ENCODE measurements at regions not wholly inside any gene's neighbourhood (a gene's known extent, or its start where the extent isn't known, plus 50 kb on each side); places are given as distances from the start of the nearest gene placed in this dataset.

DNA sequence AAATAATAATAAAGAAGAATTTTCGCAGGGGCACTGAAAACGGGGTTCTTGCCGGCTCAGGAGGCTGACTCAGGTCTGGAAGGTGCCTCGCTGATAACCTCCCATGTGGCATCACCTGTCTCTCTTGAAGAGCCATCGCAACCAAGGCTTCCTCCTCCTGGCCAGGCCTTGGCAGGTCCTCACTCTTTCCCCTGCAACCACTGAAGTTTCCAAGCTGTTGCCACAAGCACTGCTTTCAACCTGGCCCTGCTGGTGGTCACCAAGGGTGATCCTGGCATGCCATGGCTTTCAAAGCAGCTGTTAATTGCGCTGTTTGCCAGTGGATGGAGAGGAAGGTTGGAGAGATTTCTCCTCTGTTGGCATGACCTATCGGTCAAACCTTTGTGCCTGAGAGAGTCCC is 163.6 kb upstream of the COPS8 start:
- DNase-seq (ENCODE audit: low spot score), result no peak

DNA sequence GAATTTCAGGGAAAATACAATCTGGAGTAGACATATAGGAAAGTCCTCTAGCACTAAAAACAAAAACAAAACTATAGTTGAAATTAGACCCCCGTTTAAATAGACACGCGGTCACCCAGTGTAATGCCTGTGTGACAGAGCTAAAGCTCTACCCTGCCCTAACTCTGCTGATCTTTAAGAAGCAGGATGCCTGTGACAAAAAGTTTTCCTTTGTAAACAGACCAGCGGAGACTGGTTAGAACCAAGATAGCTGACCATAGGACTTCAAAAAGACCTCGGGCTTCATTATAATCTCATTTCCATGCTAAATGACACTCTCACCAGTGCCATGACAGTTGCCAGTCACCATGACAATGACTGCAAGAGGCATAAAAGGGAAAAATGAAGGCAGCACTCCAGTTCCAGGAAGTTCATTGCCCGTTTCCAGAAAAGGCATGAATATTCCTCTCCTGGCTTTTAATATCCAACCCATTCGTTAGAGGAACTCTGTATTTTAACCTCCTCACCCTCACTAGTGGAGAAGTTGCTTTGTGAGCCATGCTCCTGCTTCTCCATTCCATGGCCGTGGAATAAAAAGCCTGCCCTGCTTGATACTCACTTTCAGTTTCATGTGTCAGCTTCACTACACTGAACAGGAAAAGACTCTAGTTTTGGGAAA is 157.2 kb upstream of the COPS8 start:
- no peak for DNase-seq (ENCODE audit: low spot score)

DNA sequence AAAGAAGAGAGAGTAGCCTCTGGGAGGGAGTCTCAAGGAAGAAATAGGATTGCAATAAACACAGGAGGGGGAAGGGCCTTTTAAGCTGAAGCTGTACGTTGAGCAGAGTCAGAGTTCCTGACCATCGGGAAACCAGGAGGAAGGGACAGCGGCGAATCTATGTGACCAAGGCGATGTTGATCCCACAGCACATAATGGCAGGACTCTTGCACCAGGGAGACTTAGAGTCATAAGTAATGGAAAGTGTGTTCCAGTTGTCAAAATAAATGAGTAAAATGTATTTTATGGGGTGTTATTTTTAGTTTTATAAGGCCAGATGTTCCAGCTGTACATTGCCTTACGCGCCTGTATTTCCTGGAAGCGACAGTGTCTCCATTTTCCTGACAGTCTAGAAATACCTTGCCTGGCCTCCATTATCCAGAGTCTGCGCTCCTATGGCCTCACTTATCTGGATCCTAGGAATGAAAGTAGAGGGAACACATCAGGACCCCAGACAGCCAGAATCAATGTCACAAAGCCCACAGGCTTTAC is 152.8 kb upstream of the COPS8 start:
- no peak for DNase-seq (ENCODE audit: low spot score)

DNA sequence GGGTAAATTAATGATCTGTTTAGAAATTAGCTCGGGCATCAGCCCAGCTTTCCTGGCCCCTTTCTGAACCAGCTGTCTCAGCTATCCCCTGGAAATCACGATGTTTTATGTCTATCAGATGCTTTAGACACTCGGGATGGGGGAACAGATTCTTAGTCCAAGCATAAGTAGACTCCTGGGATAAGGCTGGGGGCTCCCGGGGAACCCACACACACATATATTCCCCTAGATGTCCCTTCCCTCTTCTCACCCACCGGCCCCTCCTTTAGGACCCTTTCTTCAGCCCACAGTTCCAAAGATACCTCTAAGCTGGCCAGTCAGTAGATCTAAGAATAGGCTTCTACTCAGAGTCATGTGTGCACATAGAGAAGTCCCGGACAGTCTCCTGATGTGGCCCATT is 151.5 kb upstream of the COPS8 start:
- DNase-seq (ENCODE audit: low spot score), result no peak

DNA sequence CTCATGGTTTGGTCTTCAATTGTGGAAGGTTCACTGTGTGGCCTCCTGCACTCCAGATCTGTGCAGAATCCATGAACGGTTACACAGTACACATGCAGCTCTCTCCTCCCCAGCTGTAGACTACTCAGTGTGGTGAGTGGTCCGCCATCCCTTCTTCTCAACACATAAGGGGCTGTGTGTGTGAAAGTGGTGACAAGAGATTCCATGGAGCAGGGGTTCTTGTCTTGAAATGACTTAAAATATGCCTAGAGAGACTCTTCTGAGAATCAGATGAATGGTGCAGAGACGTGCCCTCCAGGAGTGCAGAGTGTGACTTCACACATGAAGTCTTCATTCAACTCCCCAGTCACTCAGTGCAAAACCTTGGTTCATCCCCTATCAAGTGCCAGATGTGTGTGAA is 151.0 kb upstream of the COPS8 start:
- DNase-seq (ENCODE audit: low spot score), result no peak

DNA sequence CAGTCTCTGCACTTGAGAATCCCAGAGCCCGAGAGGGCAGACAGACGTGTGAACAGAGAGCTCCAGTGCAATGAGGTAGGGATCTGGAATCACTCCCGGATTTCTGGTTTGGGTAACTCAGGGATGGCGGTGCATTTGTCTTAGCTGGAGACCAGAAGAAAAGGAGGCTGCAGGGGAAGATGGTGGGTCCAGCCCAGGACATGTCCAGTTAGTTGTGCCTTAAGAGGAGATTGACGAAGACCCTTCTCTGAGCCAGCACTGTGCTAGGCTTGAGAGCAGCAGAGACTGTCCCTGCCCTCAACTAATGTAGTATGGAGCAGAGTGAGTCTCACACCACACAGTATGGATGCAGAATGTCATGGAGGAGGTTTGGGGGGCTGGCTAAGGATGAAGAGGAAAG is 150.6 kb upstream of the COPS8 start:
- DNase-seq (ENCODE audit: low spot score), result no peak

DNA sequence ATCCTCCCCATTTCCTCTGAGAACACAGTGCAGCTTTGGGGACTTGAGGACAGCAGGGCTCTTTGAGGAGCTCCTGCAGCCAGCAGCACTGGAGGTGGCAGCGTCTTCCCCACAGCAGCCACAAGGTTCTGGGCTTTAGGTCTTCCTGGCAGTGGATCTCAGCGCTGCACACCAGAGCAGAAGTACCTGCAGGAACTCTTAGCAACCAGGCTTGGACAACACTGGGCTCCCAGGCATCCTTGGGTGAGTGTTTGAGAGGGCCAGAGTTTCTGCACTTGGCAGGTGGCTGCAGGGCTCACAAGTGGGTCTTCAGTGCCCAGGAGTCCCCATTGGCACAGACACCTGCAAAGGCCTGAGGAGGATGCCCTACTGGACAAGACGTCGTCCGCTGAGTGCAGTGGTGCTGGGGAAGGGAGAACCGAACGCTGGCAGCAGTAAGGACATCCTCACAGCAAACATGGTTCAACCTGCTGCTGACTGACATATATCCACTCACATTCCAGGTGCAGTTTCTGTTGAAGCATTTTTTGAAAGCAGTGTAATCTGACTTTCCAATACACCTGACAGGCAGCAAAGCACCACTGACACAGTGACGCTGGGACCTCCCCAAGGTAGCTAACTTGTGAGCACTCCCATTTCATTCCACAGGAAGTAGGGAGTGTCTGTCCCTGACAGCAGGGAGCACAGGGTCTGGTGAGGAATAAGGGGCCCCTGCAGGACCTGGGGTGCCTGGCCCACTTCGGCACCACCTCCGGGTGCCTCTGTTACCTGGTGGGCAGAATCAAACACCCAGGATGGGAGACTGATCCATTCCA is 149.9 kb upstream of the COPS8 start:
- no peak for DNase-seq (ENCODE audit: low spot score)

DNA sequence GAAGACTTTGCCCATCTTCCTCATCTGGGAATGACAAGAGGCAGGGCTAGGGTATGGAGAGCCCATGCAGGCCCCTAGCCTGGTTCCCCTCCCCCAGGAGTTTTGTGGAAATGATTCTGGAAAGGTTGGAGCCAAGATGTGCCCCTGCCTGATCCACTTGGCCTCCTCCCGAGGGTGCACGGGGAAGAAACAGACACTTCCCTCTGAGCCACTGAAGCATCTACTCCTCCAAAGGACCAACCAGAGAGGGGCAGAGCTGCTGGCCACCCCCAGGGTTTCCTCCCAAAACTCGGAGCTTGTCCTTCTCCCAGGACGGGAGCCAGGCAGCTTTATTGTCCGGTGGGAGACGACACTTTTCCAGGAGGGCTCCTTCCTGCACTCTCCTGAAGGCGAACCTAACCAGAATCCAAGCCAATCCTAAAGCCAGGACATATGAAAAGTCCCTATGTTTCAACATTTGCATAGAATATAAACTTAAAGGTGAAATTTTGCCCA is 149.2 kb upstream of the COPS8 start:
- no peak for DNase-seq (ENCODE audit: low spot score)

DNA sequence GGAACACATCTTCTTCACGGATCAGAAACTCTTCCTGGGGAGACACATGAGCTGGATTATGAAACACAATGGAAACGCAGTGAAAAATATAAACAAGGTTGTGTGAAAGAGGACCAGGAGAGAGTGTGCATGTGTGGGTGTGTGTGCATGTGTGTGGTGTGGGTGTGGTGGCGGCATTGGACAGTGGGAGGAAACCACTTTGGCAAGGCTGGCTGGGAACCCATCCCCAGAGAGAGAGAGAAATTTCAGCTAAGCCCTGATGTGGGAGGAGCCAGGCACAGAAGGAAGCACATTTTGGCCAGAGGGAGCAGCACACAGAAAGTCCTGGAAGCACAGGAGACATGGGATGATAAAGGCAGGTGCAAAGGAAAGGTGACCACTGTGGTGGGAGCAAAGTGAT is 147.6 kb upstream of the COPS8 start:
- no peak for DNase-seq (ENCODE audit: low spot score)

DNA sequence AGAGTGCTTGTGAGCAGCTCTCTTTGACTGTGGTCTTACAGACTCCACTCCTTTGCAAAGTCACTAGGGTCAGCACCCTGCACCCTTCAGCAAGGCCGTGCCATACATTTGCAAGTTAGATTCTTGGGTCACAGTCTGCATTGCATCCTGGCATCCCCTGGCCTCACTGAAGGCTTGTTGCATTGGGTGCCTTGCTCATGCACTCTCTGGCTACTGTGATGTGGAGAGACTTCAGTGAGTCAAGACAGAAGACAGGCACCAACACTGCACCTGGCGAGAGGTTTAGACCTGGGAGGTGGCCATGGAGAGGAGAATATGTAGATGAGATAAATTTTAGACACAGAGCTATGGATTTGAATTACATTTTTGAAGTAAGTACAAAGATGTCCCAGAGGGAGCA is 146.4 kb upstream of the COPS8 start:
- DNase-seq (ENCODE audit: low spot score), result no peak

DNA sequence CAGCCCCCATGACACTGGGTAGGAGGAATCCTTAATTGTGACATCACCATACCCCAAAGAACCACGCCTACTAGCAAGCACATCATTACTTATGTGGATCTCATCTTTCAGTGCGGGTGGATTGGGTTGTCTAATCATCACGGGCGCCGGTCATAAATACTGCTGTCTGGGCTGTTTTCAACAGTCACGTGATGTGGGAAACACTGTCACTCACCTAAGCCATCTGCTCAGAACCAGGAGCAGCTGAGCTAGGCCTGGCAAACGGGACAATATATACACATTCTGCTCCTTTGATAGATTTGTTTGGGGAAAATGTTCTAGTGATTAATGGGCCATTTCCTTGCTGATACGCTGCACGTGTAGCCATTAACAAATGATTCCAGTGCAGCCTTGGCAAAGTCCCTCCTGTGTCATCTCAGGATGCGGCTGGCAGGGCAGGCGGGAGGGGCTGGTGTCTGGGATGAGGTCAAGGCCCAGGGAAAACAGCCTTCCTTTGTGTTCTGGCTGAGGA is 145.9 kb upstream of the COPS8 start:
- DNase-seq (ENCODE audit: low spot score), result no peak

DNA sequence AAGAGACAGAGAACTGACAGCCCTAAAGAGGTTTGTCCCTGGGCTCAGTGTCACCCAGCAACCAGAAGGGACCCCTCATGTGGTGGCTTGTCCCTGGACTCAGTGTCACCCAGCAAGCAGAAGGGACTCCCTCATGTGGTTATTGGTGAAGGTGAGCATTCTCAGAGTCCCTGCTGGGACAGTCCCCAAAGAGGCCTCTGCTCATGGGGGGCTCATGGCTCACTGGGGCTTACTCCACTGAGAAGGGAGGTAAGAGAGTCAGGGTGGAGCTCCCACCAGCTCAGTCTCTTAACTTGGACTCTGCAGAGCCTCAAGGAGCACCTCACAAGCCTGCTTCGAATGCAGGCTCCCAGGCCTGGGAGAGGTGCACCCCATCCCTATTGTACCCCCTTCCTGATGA is 145.2 kb upstream of the COPS8 start:
- no peak for DNase-seq (ENCODE audit: low spot score)

DNA sequence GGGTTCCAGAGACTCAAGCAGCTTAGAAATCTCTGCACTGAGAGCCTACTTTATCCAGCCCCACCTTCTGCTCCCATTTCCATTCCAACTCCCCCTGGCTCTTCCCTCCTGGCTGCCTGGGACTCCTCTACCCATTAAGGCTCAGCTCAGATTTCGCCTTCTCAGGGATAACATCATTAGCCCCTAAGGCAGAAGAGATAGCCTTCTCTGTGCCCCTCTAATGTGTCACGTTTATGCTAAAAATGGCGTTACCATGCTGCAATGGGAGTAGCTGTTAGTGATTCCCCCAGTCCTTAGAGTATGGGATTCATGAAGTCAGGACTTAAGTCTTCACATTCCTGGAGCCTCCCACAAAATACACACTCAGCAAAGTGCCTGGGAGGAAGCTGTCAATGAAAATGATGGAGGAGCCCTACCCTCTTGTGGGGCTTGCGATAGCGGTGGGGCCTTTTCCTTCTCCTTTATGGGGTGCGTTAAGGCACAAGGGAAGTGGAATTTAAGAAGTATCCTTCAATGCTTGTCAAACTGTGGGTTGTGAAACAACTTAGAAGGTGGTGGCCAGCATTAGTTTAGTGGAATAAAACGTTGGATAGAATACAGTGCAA is 144.7 kb upstream of the COPS8 start:
- no peak for DNase-seq (ENCODE audit: low spot score)

DNA sequence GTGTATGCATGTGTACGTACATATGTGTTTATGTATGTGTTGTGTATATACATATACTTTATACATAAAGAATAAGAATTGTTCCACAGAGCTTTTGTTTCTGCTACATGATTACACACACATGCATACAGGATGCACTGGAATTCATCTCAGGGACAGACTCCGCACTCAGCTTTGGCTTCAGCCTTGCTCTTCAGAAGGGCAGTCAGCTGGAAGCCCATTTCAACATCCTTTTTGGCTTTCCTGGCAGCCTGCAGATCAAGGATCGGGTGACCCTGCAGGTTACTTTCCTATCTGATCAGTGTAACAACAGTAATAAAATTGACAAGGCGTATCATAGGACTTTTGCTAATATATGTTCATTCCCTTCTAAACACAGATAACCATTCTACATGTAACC is 144.1 kb upstream of the COPS8 start:
- no peak for DNase-seq (ENCODE audit: low spot score)

DNA sequence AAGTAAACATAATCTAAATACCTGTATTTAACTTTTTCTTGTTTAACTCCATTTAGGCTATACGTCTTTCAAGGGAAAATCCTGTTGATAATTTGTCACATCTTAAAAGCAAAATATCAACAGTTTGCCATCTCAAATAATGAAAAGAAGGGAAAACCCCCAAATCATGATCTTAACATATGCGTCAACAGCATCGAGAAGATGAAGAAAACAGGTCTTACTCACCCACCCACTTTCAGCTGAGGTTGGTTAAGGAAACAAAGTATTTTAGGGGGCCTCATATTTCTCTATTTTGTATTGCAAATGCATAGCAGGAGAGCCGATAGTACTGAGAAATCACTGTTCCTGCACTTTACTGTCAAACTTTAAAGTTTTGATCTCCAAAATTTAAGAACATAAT is 143.1 kb upstream of the COPS8 start:
- DNase-seq (ENCODE audit: low spot score), result no peak

DNA sequence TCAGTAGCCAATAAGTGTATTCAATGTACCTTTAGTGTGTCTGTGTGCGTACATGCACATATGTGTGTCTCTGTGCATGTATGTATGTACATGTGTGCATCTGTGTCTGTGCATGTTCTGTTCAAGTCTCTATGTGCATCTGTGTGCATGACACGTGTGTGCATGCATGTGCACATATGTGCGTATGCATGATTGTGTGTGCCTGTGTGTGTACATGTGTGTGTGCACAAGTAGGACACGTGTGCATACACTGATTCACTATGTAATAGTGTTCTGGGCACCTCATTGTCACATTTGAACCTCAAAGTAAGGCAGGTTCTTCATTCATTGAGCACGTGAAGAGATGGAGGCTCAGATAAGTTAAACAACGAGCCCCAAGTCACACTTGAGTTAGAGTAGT is 142.6 kb upstream of the COPS8 start:
- no peak for DNase-seq (ENCODE audit: low spot score)

DNA sequence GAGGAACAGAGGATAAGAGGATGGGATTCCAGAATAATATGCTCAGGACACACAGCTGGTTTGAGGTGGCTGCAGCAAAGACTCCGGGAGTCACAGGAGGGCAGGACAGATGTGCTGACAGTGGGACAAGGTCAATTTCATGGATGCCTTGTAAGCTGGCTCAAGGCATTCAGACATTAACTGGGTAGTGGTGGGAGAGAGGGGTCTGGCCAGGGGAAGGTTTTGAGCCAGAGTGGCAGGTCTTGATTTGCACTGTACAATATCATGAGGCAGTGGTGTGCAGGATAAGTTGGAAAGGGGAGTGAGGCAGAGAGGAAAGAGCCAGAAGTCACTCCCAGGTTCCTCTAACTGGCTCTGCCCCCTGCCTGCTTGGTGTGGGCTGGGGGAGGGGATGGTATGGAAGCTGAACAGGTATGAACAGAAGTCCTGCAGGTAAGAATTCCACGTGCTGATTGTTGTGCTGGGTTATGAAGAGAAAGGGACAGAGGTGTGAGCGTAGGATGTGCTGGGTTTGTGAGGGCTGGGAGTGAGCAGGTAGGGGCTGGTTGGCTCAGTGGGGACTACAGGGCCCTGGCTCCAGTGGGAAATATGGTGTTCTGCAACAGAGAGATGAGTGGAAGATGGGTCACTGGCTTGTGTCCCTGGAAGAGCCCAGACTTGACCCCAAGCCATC is 141.7 kb upstream of the COPS8 start:
- no peak for DNase-seq (ENCODE audit: low spot score)

DNA sequence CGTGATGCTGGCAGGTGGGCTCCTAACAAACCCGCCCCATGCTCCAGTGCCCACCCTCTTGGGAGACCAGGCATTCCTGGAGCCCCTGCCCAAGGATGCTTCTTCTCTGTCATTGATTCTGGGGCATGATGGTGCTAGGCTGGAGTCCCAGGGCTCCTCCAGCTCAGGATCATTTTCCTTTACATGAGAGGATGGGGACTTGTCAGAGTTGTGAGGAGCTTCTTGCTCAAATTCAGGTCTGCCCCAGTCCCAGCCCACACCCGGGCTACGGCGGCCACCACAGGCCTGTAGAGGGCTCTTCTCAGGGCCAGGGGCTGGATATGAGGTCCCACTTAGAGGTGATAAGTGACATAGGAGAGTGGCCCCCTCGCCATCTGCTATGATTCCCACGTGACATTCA is 141.1 kb upstream of the COPS8 start:
- DNase-seq (ENCODE audit: low spot score), result no peak

DNA sequence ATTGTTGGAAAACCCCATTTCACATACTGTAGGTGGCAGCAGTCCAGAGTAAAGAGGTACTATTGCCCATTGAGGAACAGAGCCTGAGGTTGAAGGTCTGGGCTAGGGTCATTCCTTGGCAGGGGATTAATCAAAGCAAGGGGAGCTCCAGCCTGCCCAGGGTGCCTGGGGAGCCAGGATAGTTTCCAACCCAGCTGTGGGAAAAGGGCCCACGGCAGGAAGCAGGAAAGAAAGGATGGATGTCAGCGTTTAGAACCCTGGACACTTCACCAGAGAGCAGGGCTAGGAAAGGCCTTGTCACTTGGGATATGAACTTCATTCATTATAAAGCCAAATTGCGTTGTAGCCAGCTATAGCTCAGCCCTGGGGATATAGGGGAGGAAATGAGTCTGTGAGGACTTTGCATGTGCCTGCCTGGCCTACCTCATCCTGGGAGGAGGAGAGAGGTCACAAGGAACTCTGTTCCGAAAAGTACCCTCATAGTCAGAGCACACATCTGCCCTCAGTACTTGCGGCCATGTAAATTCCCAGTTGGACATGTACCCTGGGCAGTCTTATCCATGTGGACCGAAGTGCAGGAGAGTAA is 140.2 kb upstream of the COPS8 start:
- DNase-seq (ENCODE audit: low spot score), result no peak

DNA sequence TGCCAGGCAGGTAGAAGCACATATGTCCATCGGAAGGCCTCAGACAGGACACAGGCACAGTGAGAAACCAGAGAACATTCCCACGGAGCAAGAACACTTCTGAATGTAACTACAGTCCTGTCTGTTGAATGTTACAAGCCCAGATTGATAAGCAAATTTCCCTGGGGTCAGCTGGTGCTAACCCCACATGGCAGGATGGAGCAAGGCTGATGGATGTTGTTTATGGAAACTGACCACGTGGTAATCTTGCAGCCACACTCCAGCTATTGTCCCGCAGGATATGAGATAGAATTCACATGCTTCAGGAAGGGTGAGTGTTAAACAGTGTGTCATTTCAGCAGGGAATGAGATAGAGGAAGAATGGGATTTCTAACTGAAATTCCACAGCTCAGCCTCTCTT is 138.8 kb upstream of the COPS8 start:
- DNase-seq (ENCODE audit: low spot score), result no peak

DNA sequence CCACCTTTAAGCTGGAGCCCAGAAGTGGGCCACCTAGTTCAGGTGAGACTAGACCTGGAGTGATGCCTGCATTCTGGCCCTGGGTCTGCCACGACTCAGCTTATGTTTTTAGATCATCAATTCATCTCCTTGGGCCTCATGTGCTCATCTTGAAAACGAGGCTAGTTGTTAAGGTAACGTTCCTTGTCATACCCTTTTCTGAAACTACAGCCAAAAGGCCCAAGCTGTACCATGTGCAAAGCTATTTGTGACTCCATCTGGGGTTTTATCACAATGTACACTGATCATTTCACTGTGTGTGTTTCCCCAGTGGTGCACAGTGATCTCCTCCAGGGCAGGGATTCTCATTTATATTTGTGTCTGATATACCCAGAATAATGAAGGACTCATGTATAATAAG is 138.4 kb upstream of the COPS8 start:
- no peak for DNase-seq (ENCODE audit: low spot score)

DNA sequence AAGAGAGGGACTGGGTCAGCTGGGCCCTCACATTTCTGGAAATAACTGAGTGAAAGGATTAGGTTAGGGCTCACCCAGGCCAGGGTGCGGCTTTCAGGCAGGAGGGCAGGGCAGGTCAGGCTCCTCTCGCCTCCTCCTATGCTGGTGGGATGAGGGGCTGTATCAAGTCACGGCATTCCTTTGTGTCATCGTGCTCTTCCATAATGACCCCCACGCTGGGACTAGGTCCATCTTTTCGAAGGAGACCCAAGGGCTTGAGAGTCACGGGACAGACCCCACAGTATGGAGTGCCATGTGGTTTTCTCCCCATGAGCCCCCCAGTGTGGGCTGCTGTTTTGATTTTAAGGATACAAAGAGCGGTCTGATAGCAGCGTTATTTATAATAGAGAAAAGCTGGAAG is 137.8 kb upstream of the COPS8 start:
- DNase-seq (ENCODE audit: low spot score), result no peak
